ENCODE measurements at regions not wholly inside any gene's neighbourhood (a gene's known extent, or its start where the extent isn't known, plus 50 kb on each side); places are given as distances from the start of the nearest gene placed in this dataset.

- no peak overlapping the region for H3K4me3 ChIP-seq
- no peaks in the 10 kb centered on the region for H3K4me1 ChIP-seq
- no peaks in the 10 kb centered on the region for H3K27me3 ChIP-seq
- H3K27ac ChIP-seq: no peak overlapping the region
- WGBS, 2 donors (ENCODE audit: low coverage in 1 of 2): 60 to 84% methylated on average over 2 of the region's 2 CpGs
- intact Hi-C loops (cut with DNase I; ENCODE audit: low total_unique reads): no loop called here
- TF ChIP-seq POLR2A (IDR thresholded peaks at IDR 0.05): no peak
- TF ChIP-seq, protein P1, sequence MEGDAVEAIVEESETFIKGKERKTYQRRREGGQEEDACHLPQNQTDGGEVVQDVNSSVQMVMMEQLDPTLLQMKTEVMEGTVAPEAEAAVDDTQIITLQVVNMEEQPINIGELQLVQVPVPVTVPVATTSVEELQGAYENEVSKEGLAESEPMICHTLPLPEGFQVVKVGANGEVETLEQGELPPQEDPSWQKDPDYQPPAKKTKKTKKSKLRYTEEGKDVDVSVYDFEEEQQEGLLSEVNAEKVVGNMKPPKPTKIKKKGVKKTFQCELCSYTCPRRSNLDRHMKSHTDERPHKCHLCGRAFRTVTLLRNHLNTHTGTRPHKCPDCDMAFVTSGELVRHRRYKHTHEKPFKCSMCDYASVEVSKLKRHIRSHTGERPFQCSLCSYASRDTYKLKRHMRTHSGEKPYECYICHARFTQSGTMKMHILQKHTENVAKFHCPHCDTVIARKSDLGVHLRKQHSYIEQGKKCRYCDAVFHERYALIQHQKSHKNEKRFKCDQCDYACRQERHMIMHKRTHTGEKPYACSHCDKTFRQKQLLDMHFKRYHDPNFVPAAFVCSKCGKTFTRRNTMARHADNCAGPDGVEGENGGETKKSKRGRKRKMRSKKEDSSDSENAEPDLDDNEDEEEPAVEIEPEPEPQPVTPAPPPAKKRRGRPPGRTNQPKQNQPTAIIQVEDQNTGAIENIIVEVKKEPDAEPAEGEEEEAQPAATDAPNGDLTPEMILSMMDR (IDR thresholded peaks at IDR 0.05): no peak
- no peak for TF ChIP-seq EP300 (IDR thresholded peaks at IDR 0.05; ENCODE audit: low read depth)
- TF ChIP-seq POLR2AphosphoS5 (IDR thresholded peaks at IDR 0.05): no peak
- H3K9me3 ChIP-seq: no peaks in the 10 kb centered on the region
- in situ Hi-C loops (cut with MboI; ENCODE audit: low pct_ligation_motif_present in 1 of 4, low pct_unique_long_range_greater_than_20kb in 1 of 4, low sequenced_read_pairs in 3 of 4): no loop called here
- DNase-seq: no peak
- H3K36me3 ChIP-seq: no peaks in the 10 kb centered on the region
These were observed 422.2 kb upstream of the MTPN start for GRCh38 chr7:136399385-136399784.

- no peaks in the 10 kb centered on the region for H3K4me1 ChIP-seq
- in situ Hi-C loops (cut with MboI; ENCODE audit: low pct_ligation_motif_present in 1 of 4, low pct_unique_long_range_greater_than_20kb in 1 of 4, low sequenced_read_pairs in 3 of 4) (no loop called here), intact Hi-C loops (cut with DNase I; ENCODE audit: low total_unique reads) (no loop called here)
- 88 to 100% methylated on average over 2 of the region's 2 CpGs for WGBS, 2 donors (ENCODE audit: low coverage in 1 of 2)
- H3K4me3 ChIP-seq: no peak overlapping the region
- no peaks in the 10 kb centered on the region for H3K36me3 ChIP-seq
- TF ChIP-seq EP300 (IDR thresholded peaks at IDR 0.05; ENCODE audit: low read depth) (no peak), POLR2AphosphoS5 (IDR thresholded peaks at IDR 0.05) (no peak), POLR2A (IDR thresholded peaks at IDR 0.05) (no peak)
- TF ChIP-seq, protein P1 (IDR thresholded peaks at IDR 0.05): no peak
- DNase-seq: no peak
- no peaks in the 10 kb centered on the region for H3K9me3 ChIP-seq
- no peaks in the 10 kb centered on the region for H3K27me3 ChIP-seq
- no peak overlapping the region for H3K27ac ChIP-seq
These were observed 415.7 kb upstream of the MTPN start for GRCh38 chr7:136392856-136393255.

DNA sequence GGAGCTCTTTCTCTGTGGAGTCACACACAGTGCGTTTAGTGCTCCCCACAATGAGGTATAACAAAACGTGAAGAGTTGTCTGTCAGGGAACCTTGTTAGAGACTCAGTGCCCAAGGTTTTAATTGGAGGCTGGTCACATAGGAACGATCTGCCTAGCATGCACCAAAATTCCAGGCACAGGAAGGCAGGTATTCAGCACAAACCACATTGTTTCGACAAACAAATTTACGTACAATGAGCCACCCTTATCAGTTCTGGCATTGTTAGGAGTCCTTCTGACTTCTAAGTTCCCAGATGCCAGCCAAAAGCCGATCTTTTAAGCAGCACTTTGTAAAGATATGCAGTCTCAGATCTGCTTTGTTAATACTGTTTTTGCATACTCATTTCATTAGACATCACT is 414.2 kb upstream of the MTPN start:
- no peaks in the 10 kb centered on the region for H3K36me3 ChIP-seq

GRCh38 chr7:136389933-136390332 is 412.8 kb upstream of the MTPN start:
- in situ Hi-C loops (cut with MboI; ENCODE audit: low pct_ligation_motif_present in 1 of 4, low pct_unique_long_range_greater_than_20kb in 1 of 4, low sequenced_read_pairs in 3 of 4): no loop called here
- no peak for DNase-seq

More for the DNA sequence above, 414.2 kb upstream of the MTPN start:
- in situ Hi-C loops (cut with MboI; ENCODE audit: low pct_ligation_motif_present in 1 of 4, low pct_unique_long_range_greater_than_20kb in 1 of 4, low sequenced_read_pairs in 3 of 4) (no loop called here), intact Hi-C loops (cut with DNase I; ENCODE audit: low total_unique reads) (no loop called here)
- Histone ChIP-seq H3K27ac (no peak overlapping the region), H3K4me1 (no peaks in the 10 kb centered on the region), H3K27me3 (no peaks in the 10 kb centered on the region), H3K4me3 (no peak overlapping the region), H3K9me3 (no peaks in the 10 kb centered on the region)
- TF ChIP-seq POLR2A (IDR thresholded peaks at IDR 0.05) (no peak), EP300 (IDR thresholded peaks at IDR 0.05; ENCODE audit: low read depth) (no peak), POLR2AphosphoS5 (IDR thresholded peaks at IDR 0.05) (no peak)
- TF ChIP-seq, protein P1 (IDR thresholded peaks at IDR 0.05): no peak
- DNase-seq: no peak
- WGBS, 2 donors (ENCODE audit: low coverage in 1 of 2): 71 to 76% methylated on average over 2 to 6 of the region's 6 CpGs

More at GRCh38 chr7:136389933-136390332, 412.8 kb upstream of the MTPN start:
- no peak overlapping the region for H3K27ac ChIP-seq
- TF ChIP-seq POLR2AphosphoS5 (IDR thresholded peaks at IDR 0.05) (no peak), POLR2A (IDR thresholded peaks at IDR 0.05) (no peak), EP300 (IDR thresholded peaks at IDR 0.05; ENCODE audit: low read depth) (no peak)
- TF ChIP-seq, protein P1 (IDR thresholded peaks at IDR 0.05): no peak
- H3K36me3 ChIP-seq: no peaks in the 10 kb centered on the region
- H3K9me3 ChIP-seq: no peaks in the 10 kb centered on the region
- no peaks in the 10 kb centered on the region for H3K4me1 ChIP-seq
- 65 to 75% methylated on average over 3 of the region's 3 CpGs for WGBS, 2 donors (ENCODE audit: low coverage in 1 of 2)
- intact Hi-C loops (cut with DNase I; ENCODE audit: low total_unique reads): no loop called here
- no peak overlapping the region for H3K4me3 ChIP-seq
- no peaks in the 10 kb centered on the region for H3K27me3 ChIP-seq

All from transverse colon (tissue), 4 donors.